ENCODE measurements at regions not wholly inside any gene's neighbourhood (a gene's known extent, or its start where the extent isn't known, plus 50 kb on each side); places are given as distances from the start of the nearest gene placed in this dataset.
A peak's percentile ranks its signal among the peaks of the same experiment; 100 is the strongest.

DNA sequence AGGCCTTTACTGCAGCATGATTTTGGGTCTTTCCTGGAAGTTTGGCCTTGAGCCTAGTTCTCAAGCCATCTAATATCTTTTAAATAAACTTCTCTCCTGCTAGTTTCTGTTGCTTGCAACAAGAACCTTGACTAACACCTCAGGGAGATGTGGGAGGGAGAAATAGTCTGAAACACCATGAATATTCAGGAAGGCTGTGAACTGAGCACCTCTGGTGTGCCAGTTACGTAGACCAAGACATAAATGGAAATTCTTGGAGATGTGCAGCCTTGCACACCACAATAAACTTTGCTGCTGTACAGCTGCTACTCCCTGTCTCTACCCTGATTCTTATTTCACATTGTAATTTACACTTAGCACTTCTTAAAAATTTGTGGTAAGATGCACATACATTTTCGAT, 86.9 kb upstream of the SPATA13 start:
- no peaks in the 10 kb centered on the region for H3K36me3 Mint-ChIP-seq (ENCODE audit: low read depth)
- no peak overlapping the region for H3K27ac Mint-ChIP-seq (ENCODE audit: unreplicated experiment)
- H3K4me1 Mint-ChIP-seq (ENCODE audit: low read depth): peaks cover 36% of the 10 kb centered on the region
- H3K4me3 Mint-ChIP-seq (ENCODE audit: unreplicated experiment): no peak overlapping the region
- no peaks in the 10 kb centered on the region for H3K27me3 Mint-ChIP-seq (ENCODE audit: low read depth)
- H3K9me3 Mint-ChIP-seq (ENCODE audit: low read depth): no peaks in the 10 kb centered on the region
- TF ChIP-seq, protein P1, sequence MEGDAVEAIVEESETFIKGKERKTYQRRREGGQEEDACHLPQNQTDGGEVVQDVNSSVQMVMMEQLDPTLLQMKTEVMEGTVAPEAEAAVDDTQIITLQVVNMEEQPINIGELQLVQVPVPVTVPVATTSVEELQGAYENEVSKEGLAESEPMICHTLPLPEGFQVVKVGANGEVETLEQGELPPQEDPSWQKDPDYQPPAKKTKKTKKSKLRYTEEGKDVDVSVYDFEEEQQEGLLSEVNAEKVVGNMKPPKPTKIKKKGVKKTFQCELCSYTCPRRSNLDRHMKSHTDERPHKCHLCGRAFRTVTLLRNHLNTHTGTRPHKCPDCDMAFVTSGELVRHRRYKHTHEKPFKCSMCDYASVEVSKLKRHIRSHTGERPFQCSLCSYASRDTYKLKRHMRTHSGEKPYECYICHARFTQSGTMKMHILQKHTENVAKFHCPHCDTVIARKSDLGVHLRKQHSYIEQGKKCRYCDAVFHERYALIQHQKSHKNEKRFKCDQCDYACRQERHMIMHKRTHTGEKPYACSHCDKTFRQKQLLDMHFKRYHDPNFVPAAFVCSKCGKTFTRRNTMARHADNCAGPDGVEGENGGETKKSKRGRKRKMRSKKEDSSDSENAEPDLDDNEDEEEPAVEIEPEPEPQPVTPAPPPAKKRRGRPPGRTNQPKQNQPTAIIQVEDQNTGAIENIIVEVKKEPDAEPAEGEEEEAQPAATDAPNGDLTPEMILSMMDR (IDR thresholded peaks at IDR 0.05): no peak
- no peak for DNase-seq (ENCODE audit: low spot score)

DNA sequence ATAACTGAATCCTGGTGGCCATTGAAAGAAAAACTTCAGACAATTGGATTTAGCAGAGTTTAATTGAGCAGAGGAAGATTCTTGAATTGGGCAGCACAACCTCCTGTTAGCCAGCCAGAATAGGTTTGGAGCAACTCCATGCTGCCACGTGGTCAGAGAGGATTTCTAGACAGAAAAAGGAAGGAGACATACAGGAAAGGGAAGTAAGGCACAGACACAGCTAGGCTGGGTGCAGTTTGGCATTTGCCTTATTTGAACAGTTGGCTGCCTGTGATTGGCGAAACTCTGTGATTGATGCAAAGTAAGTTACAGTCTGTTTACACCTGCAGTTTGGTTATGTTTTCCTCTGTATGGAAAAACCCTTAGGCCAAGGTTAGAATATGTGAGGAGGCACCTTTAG, 85.8 kb upstream of the SPATA13 start:
- no peak overlapping the region for H3K4me3 Mint-ChIP-seq (ENCODE audit: unreplicated experiment)
- H3K4me1 Mint-ChIP-seq (ENCODE audit: low read depth): peaks cover 33% of the 10 kb centered on the region
- no peak overlapping the region for H3K27ac Mint-ChIP-seq (ENCODE audit: unreplicated experiment)
- TF ChIP-seq, protein P1 (IDR thresholded peaks at IDR 0.05): no peak
- no peaks in the 10 kb centered on the region for H3K27me3 Mint-ChIP-seq (ENCODE audit: low read depth)
- H3K36me3 Mint-ChIP-seq (ENCODE audit: low read depth): no peaks in the 10 kb centered on the region
- no peak for DNase-seq (ENCODE audit: low spot score)
- H3K9me3 Mint-ChIP-seq (ENCODE audit: low read depth): no peaks in the 10 kb centered on the region

DNA sequence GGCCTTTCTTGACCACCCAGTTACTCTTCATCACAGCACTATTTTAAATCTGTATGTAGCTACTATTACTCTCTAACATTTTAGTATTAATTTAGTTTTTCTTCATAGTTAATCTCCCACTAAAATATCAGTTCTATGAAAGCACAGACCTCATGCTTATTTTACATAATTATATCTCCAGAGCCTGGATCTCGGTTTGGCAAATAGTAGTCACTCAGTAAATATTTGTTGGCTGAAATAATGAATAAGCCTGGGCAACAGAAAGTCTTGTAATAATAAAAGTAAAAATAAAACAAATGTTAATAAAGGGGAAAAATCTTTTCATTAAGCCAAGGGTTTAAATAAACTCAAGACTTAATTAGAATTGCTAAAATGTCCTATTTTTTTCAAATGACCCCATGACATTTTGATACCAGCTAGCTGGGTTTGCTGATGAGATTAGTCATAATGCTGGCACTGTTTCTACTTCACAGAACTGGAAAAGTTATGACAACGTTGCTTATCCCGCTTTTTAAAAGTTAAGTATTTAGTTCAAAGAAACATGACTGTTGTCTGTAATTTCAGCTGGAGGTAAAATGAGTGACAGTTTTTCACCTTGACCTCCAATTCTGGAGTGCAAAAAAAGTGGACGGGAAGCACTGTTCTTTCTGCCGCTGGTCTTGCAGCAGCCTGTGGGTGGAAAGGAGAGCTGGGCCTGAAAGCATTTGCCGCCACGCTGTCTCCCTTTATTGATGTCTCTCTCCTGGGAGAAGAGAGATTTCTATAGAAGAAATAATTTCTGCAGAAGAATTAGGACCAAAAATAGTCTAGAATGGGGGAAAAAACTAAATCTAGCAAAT, 85.2 kb upstream of the SPATA13 start:
- Mint-ChIP-seq H3K27ac (ENCODE audit: unreplicated experiment) (peak overlapping the region; percentile 45), H3K4me1 (ENCODE audit: low read depth) (peaks cover 33% of the 10 kb centered on the region), H3K36me3 (ENCODE audit: low read depth) (no peaks in the 10 kb centered on the region), H3K27me3 (ENCODE audit: low read depth) (no peaks in the 10 kb centered on the region), H3K9me3 (ENCODE audit: low read depth) (no peaks in the 10 kb centered on the region), H3K4me3 (ENCODE audit: unreplicated experiment) (no peak overlapping the region)
- no peak for DNase-seq (ENCODE audit: low spot score)
- TF ChIP-seq, protein P1 (IDR thresholded peaks at IDR 0.05): no peak

DNA sequence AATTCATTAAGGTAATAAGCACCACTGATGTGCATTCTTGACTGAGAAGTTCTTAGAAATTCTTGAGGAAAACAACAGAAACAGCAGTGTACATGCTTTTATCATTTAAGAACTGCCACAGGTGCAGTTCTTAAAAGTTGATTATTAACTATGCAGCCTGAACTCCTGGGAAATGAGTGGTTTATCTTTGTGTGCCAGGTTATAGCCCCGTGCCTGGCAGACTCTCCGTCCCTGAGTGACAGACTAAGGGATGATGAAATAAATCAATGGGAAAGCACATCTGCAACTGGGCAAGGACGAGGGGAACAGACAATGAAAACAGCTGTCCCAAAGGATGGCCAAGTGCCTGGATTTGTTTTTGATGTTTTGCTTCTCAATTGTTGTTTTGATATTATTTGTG, 84.4 kb upstream of the SPATA13 start:
- peaks cover 28% of the 10 kb centered on the region for H3K4me1 Mint-ChIP-seq (ENCODE audit: low read depth)
- H3K27me3 Mint-ChIP-seq (ENCODE audit: low read depth): no peaks in the 10 kb centered on the region
- H3K27ac Mint-ChIP-seq (ENCODE audit: unreplicated experiment): no peak overlapping the region
- no peak overlapping the region for H3K4me3 Mint-ChIP-seq (ENCODE audit: unreplicated experiment)
- H3K9me3 Mint-ChIP-seq (ENCODE audit: low read depth): no peaks in the 10 kb centered on the region
- no peaks in the 10 kb centered on the region for H3K36me3 Mint-ChIP-seq (ENCODE audit: low read depth)
- TF ChIP-seq, protein P1 (IDR thresholded peaks at IDR 0.05): no peak
- DNase-seq (ENCODE audit: low spot score): no peak

GRCh38 chr13:24076636-24077035, 83.9 kb upstream of the SPATA13 start:
- TF ChIP-seq, protein P1 (IDR thresholded peaks at IDR 0.05): no peak
- no peaks in the 10 kb centered on the region for H3K9me3 Mint-ChIP-seq (ENCODE audit: low read depth)
- DNase-seq (ENCODE audit: low spot score): no peak
- peaks cover 23% of the 10 kb centered on the region for H3K4me1 Mint-ChIP-seq (ENCODE audit: low read depth)
- H3K27me3 Mint-ChIP-seq (ENCODE audit: low read depth): no peaks in the 10 kb centered on the region
- no peaks in the 10 kb centered on the region for H3K36me3 Mint-ChIP-seq (ENCODE audit: low read depth)
- no peak overlapping the region for H3K4me3 Mint-ChIP-seq (ENCODE audit: unreplicated experiment)
- no peak overlapping the region for H3K27ac Mint-ChIP-seq (ENCODE audit: unreplicated experiment)

All from chondrocyte (in vitro differentiated cells).